ENCODE measurements at regions not wholly inside any gene's neighbourhood (a gene's known extent, or its start where the extent isn't known, plus 50 kb on each side); places are given as distances from the start of the nearest gene placed in this dataset.
"Not testable (repeated sequence)": the region's sequence is repeated elsewhere in the genome, so short reads cannot be mapped to it uniquely, and the experiment has no call there.

- TF ChIP-seq CTCF (IDR thresholded peaks at IDR 0.05; ENCODE audit: low read depth, low read length), result no peak
- CTCF ChIA-PET, result no interaction called here
- POLR2A ChIA-PET, result no interaction called here
- DNase-seq (ENCODE audit: low read depth, low spot score), result no peak
- no peak overlapping the region for H3K4me3 ChIP-seq (ENCODE audit: low read depth, low read length)
- no peaks in the 10 kb centered on the region; the same call in 1 of the 2 replicates for H3K9me3 ChIP-seq (ENCODE audit: control insufficient read depth, insufficient read depth, low read length)
- peaks cover 2% of the 10 kb centered on the region for H3K27me3 ChIP-seq (ENCODE audit: control insufficient read depth, insufficient read depth, low read length)
- H3K27ac ChIP-seq (ENCODE audit: low read depth, low read length), result no peak overlapping the region
Observed at GRCh38 chr5:54383941-54384340, 71.6 kb upstream of the HSPB3 start.

- H3K27me3 ChIP-seq (ENCODE audit: control insufficient read depth, insufficient read depth, low read length), result peaks cover 8% of the 10 kb centered on the region
- no peak overlapping the region for H3K27ac ChIP-seq (ENCODE audit: low read depth, low read length)
- no peak overlapping the region for H3K4me3 ChIP-seq (ENCODE audit: low read depth, low read length)
- POLR2A ChIA-PET, result no interaction called here
- no peak for TF ChIP-seq CTCF (IDR thresholded peaks at IDR 0.05; ENCODE audit: low read depth, low read length)
- CTCF ChIA-PET, result no interaction called here
- no peaks in the 10 kb centered on the region; the same call in 1 of the 2 replicates for H3K9me3 ChIP-seq (ENCODE audit: control insufficient read depth, insufficient read depth, low read length)
- DNase-seq (ENCODE audit: low read depth, low spot score), result no peak
Observed at GRCh38 chr5:54383225-54383901, 72.1 kb upstream of the HSPB3 start.

- H3K27ac ChIP-seq (ENCODE audit: low read depth, low read length); POLR2A ChIA-PET; H3K4me3 ChIP-seq (ENCODE audit: low read depth, low read length); H3K27me3 ChIP-seq (ENCODE audit: control insufficient read depth, insufficient read depth, low read length); DNase-seq (ENCODE audit: low read depth, low spot score); H3K9me3 ChIP-seq (ENCODE audit: control insufficient read depth, insufficient read depth, low read length); CTCF ChIA-PET: not testable (repeated sequence)
Observed at GRCh38 chr5:54381319-54381718, 70.9 kb upstream of the ARL15 start.

GRCh38 chr5:54379590-54379989 is 69.2 kb upstream of the ARL15 start:
- CTCF ChIA-PET, result interaction anchor here (1.1 kb wide), 1 partner anchor 110 kb away, joined by 6 read pairs; no protein-coding TSS in a partner anchor
- Histone ChIP-seq H3K4me3 (ENCODE audit: low read depth, low read length) (no peak overlapping the region), H3K9me3 (ENCODE audit: control insufficient read depth, insufficient read depth, low read length) (no peaks in the 10 kb centered on the region; the same call in 1 of the 2 replicates), H3K27ac (ENCODE audit: low read depth, low read length) (no peak overlapping the region), H3K27me3 (ENCODE audit: control insufficient read depth, insufficient read depth, low read length) (peaks cover 8% of the 10 kb centered on the region)
- DNase-seq (ENCODE audit: low read depth, low spot score), result no peak
- POLR2A ChIA-PET, result no interaction called here
- 0 out of 2 replicates have a peak, but pooled peaks have one; percentile 3 for TF ChIP-seq CTCF (IDR thresholded peaks at IDR 0.05; ENCODE audit: low read depth, low read length)

- no peak for TF ChIP-seq CTCF (IDR thresholded peaks at IDR 0.05; ENCODE audit: low read depth, low read length)
- POLR2A ChIA-PET, result no interaction called here
- DNase-seq (ENCODE audit: low read depth, low spot score), result no peak
- Histone ChIP-seq H3K27ac (ENCODE audit: low read depth, low read length) (no peak overlapping the region), H3K27me3 (ENCODE audit: control insufficient read depth, insufficient read depth, low read length) (peaks cover 14% of the 10 kb centered on the region), H3K4me3 (ENCODE audit: low read depth, low read length) (no peak overlapping the region), H3K9me3 (ENCODE audit: control insufficient read depth, insufficient read depth, low read length) (no peaks in the 10 kb centered on the region; the same call in 1 of the 2 replicates)
- CTCF ChIA-PET, result no interaction called here
Observed at GRCh38 chr5:54378707-54379106, 68.3 kb upstream of the ARL15 start.

GRCh38 chr5:54377339-54377738 is 67.0 kb upstream of the ARL15 start:
- H3K4me3 ChIP-seq (ENCODE audit: low read depth, low read length); CTCF ChIA-PET; POLR2A ChIA-PET; H3K27ac ChIP-seq (ENCODE audit: low read depth, low read length); H3K9me3 ChIP-seq (ENCODE audit: control insufficient read depth, insufficient read depth, low read length); DNase-seq (ENCODE audit: low read depth, low spot score): not testable (repeated sequence)
- H3K27me3 ChIP-seq (ENCODE audit: control insufficient read depth, insufficient read depth, low read length), result peaks cover 14% of the 10 kb centered on the region

Measured in AG04450 (cell line).